GM21447 (cell line): ENCODE measurements at regions not wholly inside any gene's neighbourhood (a gene's known extent, or its start where the extent isn't known, plus 50 kb on each side); places are given as distances from the start of the nearest gene placed in this dataset.

ENCODE experiments used
- ATAC-seq: cut with Tn5 transposase; IDR thresholded peaks from one replicate; pipeline ENCODE4 v1.9.1; 2021; ENCODE audit not compliant: unreplicated experiment

DNA sequence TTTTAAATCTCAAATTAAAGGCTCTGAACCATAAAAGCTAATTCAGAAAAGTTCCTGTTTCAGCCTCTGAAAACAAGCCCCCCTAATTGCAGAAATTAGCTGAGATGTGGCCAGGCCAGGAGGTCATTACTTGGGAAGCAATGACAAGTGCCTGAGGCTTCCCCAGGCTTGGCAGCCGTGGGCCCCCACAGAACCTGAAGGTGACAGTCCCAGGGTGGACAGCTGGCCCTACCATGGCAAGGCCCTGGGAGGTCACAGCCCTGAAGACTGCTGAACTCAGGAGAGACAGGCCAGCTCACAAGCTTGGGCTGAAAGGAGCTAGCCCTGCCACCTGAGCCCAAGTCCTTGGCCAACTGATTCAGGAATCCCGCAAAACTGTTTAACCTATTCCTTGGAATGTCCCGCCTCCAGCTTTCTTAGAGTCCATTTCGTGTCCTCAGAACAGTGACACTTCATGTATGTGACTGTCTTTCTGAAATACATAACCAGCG lies 54.3 kb upstream of the PKDCC start:
- ATAC-seq: no peak

DNA sequence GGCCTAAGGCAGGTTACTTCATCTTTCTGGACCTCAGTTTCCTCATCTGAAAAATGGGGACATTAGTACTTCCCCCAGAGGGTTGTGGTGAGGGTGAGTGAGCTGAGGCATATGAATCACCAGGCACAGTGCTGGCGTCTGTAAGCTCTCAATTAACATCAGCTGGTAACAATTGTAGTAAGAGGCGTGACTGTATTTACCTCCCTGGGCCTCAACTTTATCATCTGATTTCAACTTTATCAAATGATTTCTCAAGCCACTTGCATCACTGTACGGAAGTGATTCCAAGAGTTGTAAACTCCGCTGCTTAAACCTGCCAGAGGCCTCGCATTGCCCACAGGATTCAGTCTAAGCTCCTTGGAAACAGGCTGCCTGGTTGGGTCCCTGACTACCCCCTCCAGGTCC lies 53.6 kb upstream of the PKDCC start:
- no peak for ATAC-seq

DNA sequence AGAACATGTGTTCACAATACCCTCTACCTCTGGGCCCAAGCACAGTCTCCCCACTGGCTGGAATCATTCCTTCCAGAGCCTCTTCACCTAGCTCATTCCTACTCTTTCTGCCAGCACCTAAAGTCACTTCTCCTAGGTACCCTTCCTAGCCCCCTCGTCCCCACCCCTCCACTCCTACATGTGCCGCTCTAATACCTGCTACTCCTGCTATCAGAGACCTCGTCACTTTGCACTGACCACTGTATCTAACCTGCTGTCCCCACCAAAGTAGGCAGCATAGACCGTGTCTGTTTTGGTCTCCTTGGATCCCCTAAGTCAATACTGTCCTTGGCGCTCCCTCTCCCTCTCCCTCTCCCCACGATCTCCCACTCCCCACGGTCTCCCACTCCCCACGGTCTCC lies 53.2 kb upstream of the PKDCC start:
- ATAC-seq: no peak

DNA sequence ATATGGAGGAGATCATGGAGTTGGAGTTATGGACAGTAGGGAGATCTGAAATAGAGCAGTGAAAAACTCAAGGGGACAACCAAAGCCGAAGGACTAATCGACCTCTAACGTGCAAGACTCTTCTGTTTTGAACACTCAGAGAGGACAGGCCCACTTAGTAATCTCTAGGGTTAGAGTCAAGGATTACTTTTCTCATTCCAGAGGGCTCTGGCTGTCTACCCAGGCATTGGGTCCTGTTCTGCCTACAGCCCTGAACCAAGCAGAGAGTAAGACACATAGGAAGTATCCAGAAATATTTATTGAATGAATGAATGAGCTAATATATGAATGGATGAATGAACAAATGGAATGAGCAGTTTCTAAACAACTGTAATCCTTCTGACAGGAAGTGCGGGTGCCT lies 50.3 kb upstream of the PKDCC start:
- no peak for ATAC-seq
